ENCODE measurements at regions not wholly inside any gene's neighbourhood (a gene's known extent, or its start where the extent isn't known, plus 50 kb on each side); places are given as distances from the start of the nearest gene placed in this dataset.
"Not testable (repeated sequence)": the region's sequence is repeated elsewhere in the genome, so short reads cannot be mapped to it uniquely, and the experiment has no call there.

- no peak overlapping the region for H3K4me3 ChIP-seq
- TF ChIP-seq POLR2A (IDR thresholded peaks at IDR 0.05) = no peak
- no peak for TF ChIP-seq CTCF (IDR thresholded peaks at IDR 0.05 in 8 of 11, conservative IDR thresholded peaks at IDR 0.05 in 3 of 11)
- no peak for TF ChIP-seq POLR2AphosphoS5 (IDR thresholded peaks at IDR 0.05)
- DNase-seq = no peak
- no peaks in the 10 kb centered on the region for H3K4me1 ChIP-seq
- H3K36me3 ChIP-seq = no peaks in the 10 kb centered on the region
- intact Hi-C loops (cut with DNase I; ENCODE audit: low total_unique reads) = no loop called here
- no peak overlapping the region for H3K27ac ChIP-seq
- 85 to 94% (median 90%) methylated on average over 10 of the region's 10 CpGs for WGBS, 5 donors
- H3K27me3 ChIP-seq (replicated peaks in 1 of 7) = peaks cover 0 to 11% (median 0%) of the 10 kb centered on the region in 7 donors
- no peaks in the 10 kb centered on the region for H3K9me3 ChIP-seq
Observed at GRCh38 chr13:44780591-44781280, 204.6 kb upstream of the TSC22D1 start.

DNA sequence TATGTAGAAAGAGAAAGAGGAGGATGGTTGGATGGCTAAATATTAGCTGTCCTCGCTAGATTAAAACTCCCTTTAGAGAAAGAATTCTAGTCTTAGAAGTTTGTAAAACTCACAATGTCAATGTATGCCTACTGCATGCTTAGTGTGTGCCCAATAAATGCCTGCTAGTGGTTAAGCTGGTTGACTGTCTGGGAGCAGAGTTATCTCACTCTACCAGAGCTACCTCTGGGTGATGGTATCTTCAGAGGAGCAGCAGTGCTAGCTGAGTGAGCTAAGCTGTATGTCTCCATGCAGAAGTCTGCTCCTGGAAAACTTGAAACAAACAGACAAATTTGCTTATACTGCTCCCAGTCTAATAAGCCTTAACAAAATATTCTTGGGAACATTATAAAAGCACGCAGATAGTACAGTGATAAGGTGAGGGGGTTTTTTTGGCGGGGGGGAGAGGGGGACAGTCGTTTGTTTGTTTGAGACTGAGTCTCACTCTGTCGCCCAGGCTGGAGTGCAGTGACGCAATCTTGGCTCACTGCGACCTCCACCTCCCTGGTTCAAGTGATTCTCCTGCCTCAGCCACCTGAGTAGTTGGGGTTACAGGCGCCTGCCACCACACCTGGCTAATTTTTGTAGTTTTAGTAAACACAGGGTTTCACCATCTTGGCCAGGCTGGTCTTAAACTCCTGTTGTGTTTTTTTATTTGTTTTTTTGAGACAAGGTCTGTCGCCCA, 202.8 kb upstream of the TSC22D1 start:
- Histone ChIP-seq H3K9me3 (peaks cover 0 to 6% (median 0%) of the 10 kb centered on the region in 8 donors), H3K4me1 (no peaks in the 10 kb centered on the region), H3K4me3 (no peak overlapping the region), H3K36me3 (no peaks in the 10 kb centered on the region), H3K27ac (no peak overlapping the region), H3K27me3 (replicated peaks in 1 of 7) (peaks cover 0 to 11% (median 0%) of the 10 kb centered on the region in 7 donors)
- intact Hi-C loops (cut with DNase I; ENCODE audit: low total_unique reads) = no loop called here
- no peak for TF ChIP-seq POLR2AphosphoS5 (IDR thresholded peaks at IDR 0.05)
- no peak for TF ChIP-seq CTCF (IDR thresholded peaks at IDR 0.05 in 8 of 11, conservative IDR thresholded peaks at IDR 0.05 in 3 of 11)
- 75 to 82% (median 77%) methylated on average over 9 of the region's 9 CpGs for WGBS, 5 donors
- no peak for DNase-seq

DNA sequence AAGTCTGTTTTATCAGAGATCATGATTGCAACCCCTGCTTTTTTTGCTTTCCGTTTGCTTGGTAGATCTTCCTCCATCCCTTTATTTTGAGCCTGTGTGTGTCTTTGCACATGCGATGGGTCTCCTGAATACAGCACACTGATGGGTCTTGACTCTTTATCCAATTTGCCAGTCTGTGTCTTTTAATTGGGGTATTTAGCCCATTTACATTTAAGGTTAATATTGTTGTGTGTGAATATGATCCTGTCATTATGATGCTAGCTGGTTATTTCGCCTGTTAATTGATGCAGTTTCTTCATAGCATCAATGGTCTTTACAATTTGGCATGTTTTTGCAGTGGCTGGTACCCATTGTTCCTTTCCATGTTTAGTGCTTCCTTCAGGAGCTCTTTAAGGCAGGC, 199.2 kb upstream of the TSC22D1 start:
- WGBS, 5 donors = 88 to 97% (median 92%) methylated on average over 3 of the region's 3 CpGs
- H3K27ac ChIP-seq; H3K27me3 ChIP-seq (replicated peaks in 1 of 7); H3K9me3 ChIP-seq; H3K36me3 ChIP-seq; intact Hi-C loops (cut with DNase I; ENCODE audit: low total_unique reads); H3K4me1 ChIP-seq; DNase-seq; H3K4me3 ChIP-seq: not testable (repeated sequence)

DNA sequence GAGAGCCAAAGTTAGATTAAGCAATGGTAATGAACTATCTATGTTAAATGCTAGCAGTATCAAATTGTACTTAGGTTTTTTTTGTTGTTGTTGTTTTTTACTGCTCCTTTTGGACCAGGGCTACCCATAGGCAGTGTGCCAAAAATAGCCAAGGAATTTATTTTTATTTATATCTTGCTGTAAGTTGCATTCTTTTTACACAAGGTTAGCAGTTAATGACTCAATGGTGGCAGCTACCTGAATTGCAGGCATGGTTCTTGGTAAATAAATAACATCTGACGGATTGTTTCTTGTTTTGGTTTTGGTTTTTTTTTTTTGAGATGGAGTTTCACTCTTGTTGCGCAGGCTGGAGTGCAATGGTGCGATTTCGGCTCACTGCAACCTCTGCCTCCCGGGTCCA, 194.8 kb upstream of the TSC22D1 start:
- no peak for DNase-seq
- Histone ChIP-seq H3K27ac (no peak overlapping the region), H3K4me1 (peaks cover 0 to 21% (median 4%) of the 10 kb centered on the region in 6 donors), H3K4me3 (no peak overlapping the region), H3K27me3 (replicated peaks in 1 of 7) (no peaks in the 10 kb centered on the region), H3K36me3 (no peaks in the 10 kb centered on the region), H3K9me3 (peaks cover 0 to 6% (median 0%) of the 10 kb centered on the region in 8 donors)
- 87 to 97% (median 95%) methylated on average over 5 of the region's 5 CpGs for WGBS, 5 donors
- intact Hi-C loops (cut with DNase I; ENCODE audit: low total_unique reads) = no loop called here
- no peak for TF ChIP-seq CTCF (IDR thresholded peaks at IDR 0.05 in 8 of 11, conservative IDR thresholded peaks at IDR 0.05 in 3 of 11)
- TF ChIP-seq POLR2A (IDR thresholded peaks at IDR 0.05) = no peak
- TF ChIP-seq POLR2AphosphoS5 (IDR thresholded peaks at IDR 0.05) = no peak

All from spleen (tissue), 11 donors.